Activated T-cell treated with anti-CD3 and anti-CD28 coated beads, Interleukin-2, amount 50 U/mL, for 72 hours (primary cell): ENCODE measurements at regions not wholly inside any gene's neighbourhood (a gene's known extent, or its start where the extent isn't known, plus 50 kb on each side); places are given as distances from the start of the nearest gene placed in this dataset.

Experiments
- ATAC-seq, 2 donors: fragments of 150-1000 bp; cut with Tn5 transposase; replicated peaks in 1 of 2; 2 replicates each; pipeline ENCODE4 v1.10.0; 2021; ENCODE audit warnings: moderate library complexity in 2 of 2, mild to moderate bottlenecking in 1 of 2
- DNase-seq, 2 donors: peaks; one replicate each; pipeline ENCODE4 v3.0.0; 2021 to 2022; ENCODE audit warnings: mixed read lengths in 1 of 2
- H3K27ac Mint-ChIP-seq: one replicate; pipeline ENCODE4 v1.8.0; 2022; ENCODE audit warnings: mild to moderate bottlenecking, moderate library complexity, mixed read lengths
- H3K27me3 Mint-ChIP-seq: one replicate; pipeline ENCODE4 v1.8.0; 2022; ENCODE audit warnings: low read depth, mixed read lengths
- H3K36me3 Mint-ChIP-seq, 2 donors: one replicate each; pipeline ENCODE4 v1.8.0; 2022; ENCODE audit warnings: mixed read lengths in 2 of 2, mild to moderate bottlenecking in 1 of 2; ENCODE audit not compliant: insufficient read depth in 2 of 2
- H3K4me1 Mint-ChIP-seq: one replicate; pipeline ENCODE4 v1.8.0; 2022; ENCODE audit warnings: low read depth, mixed read lengths
- H3K4me3 Mint-ChIP-seq, 2 donors: one replicate each; pipeline ENCODE4 v1.8.0; 2022; ENCODE audit warnings: mild to moderate bottlenecking in 2 of 2, mixed read lengths in 2 of 2, moderate library complexity in 2 of 2
- H3K9me3 Mint-ChIP-seq, 2 donors: one replicate each; pipeline ENCODE4 v1.8.0; 2022; ENCODE audit warnings: mixed read lengths in 2 of 2

DNA sequence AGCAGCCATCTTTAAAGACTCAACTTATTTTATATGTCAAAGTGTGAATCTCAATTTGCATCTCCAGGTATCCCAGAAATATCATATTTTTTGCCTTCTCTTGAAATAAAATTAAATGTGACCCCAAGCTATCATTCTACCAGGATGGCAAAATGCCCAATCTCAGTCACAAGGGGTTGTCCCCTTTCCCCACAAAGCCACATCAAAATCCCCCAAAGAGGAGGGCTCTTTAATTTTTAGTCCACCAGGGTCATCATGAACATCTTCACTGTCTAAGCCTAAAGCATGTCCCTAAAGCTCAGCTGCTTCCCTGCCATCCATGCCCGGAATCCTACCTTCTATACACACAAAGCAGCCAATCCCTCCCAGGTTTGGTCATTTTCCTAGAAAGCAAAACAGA lies 670.5 kb upstream of the KLF4 start:
- H3K9me3 Mint-ChIP-seq = peaks cover 5 to 9% of the 10 kb centered on the region in 2 donors
- ATAC-seq = no peak
- peaks cover 0 to 1% of the 10 kb centered on the region in 2 donors for H3K36me3 Mint-ChIP-seq

GRCh38 chr9:108158236-108158995 lies 668.8 kb upstream of the KLF4 start:
- ATAC-seq = no peak
- Mint-ChIP-seq H3K4me3 (no peak overlapping the region), H3K27ac (no peak overlapping the region)

More for the DNA sequence above, 670.5 kb upstream of the KLF4 start:
- DNase-seq = no peak
- Mint-ChIP-seq H3K27me3 (no peaks in the 10 kb centered on the region), H3K4me1 (no peaks in the 10 kb centered on the region), H3K27ac (no peak overlapping the region), H3K4me3 (no peak overlapping the region)

GRCh38 chr9:108156270-108156998 lies 666.9 kb upstream of the KLF4 start:
- no peak overlapping the region for H3K4me3 Mint-ChIP-seq
- ATAC-seq (no peak), DNase-seq (no peak)
- H3K36me3 Mint-ChIP-seq = no peaks in the 10 kb centered on the region
- peaks cover 2 to 4% of the 10 kb centered on the region in 2 donors for H3K9me3 Mint-ChIP-seq
- no peaks in the 10 kb centered on the region for H3K27me3 Mint-ChIP-seq
- no peaks in the 10 kb centered on the region for H3K4me1 Mint-ChIP-seq
- H3K27ac Mint-ChIP-seq = no peak overlapping the region

More at GRCh38 chr9:108158236-108158995, 668.8 kb upstream of the KLF4 start:
- Mint-ChIP-seq H3K27me3 (no peaks in the 10 kb centered on the region), H3K4me1 (no peaks in the 10 kb centered on the region), H3K9me3 (peaks cover 3% of the 10 kb centered on the region in 2 donors), H3K36me3 (no peaks in the 10 kb centered on the region)
- DNase-seq = no peak

GRCh38 chr9:108153416-108153815 lies 663.8 kb upstream of the KLF4 start:
- Mint-ChIP-seq H3K36me3 (no peaks in the 10 kb centered on the region), H3K4me3 (no peak overlapping the region), H3K27me3 (no peaks in the 10 kb centered on the region), H3K4me1 (no peaks in the 10 kb centered on the region), H3K9me3 (peaks cover 2 to 3% of the 10 kb centered on the region in 2 donors), H3K27ac (no peak overlapping the region)
- ATAC-seq = no peak
- no peak for DNase-seq

GRCh38 chr9:108150736-108151586 lies 661.4 kb upstream of the KLF4 start:
- ATAC-seq (no peak), DNase-seq (no peak)
- H3K36me3 Mint-ChIP-seq = no peaks in the 10 kb centered on the region
- no peaks in the 10 kb centered on the region for H3K4me1 Mint-ChIP-seq
- H3K4me3 Mint-ChIP-seq = no peak overlapping the region
- H3K9me3 Mint-ChIP-seq = peaks cover 4 to 8% of the 10 kb centered on the region in 2 donors
- H3K27me3 Mint-ChIP-seq = no peaks in the 10 kb centered on the region
- no peak overlapping the region for H3K27ac Mint-ChIP-seq

- ATAC-seq = no peak
- Mint-ChIP-seq H3K4me3 (no peak overlapping the region), H3K36me3 (no peaks in the 10 kb centered on the region), H3K27me3 (no peaks in the 10 kb centered on the region), H3K27ac (no peak overlapping the region), H3K9me3 (peaks cover 8 to 9% of the 10 kb centered on the region in 2 donors), H3K4me1 (no peaks in the 10 kb centered on the region)
- no peak for DNase-seq
Measured at GRCh38 chr9:108149326-108149725, 659.8 kb upstream of the KLF4 start.

DNA sequence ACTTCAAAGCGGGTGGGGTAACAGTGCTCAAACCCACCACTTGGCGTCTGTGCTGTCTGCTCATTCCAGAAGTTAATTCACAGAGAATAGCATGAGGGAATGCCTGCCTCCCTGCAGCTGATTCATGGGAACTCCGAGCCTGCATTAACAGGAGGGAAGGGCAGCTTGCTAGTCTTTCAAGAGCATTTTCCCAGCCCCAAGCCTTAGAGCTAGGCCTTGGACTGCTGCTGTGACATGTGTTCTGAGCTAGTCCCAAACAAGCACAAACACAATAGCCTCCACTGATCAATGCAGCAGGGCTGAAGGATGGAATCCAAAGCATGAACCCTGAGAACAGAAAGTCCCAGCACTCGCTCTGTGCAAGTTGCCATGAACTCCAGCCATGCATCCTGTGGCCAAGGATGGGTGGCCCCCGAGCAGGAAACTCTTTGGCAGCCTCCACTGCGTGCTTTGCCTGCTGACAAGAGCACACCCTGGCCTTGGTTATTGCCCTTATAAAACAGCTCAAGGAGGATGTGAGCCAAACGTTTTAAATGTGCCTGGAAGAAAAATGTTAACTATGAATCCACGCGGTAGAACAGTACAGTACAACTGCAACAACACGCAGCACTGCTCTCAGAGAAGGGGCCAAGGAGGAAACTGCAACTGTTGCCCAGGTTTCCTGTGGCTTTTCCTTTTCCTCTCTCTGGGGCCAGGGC lies 653.1 kb upstream of the KLF4 start:
- Mint-ChIP-seq H3K27ac (no peak overlapping the region), H3K9me3 (peaks cover 8 to 10% of the 10 kb centered on the region in 2 donors), H3K36me3 (no peaks in the 10 kb centered on the region), H3K4me1 (no peaks in the 10 kb centered on the region), H3K27me3 (no peaks in the 10 kb centered on the region), H3K4me3 (no peak overlapping the region)
- ATAC-seq = no peak
- DNase-seq = no peak

- Mint-ChIP-seq H3K4me1 (no peaks in the 10 kb centered on the region), H3K27me3 (no peaks in the 10 kb centered on the region)
- no peak for ATAC-seq
Measured at GRCh38 chr9:108142142-108142503, 652.6 kb upstream of the KLF4 start.

DNA sequence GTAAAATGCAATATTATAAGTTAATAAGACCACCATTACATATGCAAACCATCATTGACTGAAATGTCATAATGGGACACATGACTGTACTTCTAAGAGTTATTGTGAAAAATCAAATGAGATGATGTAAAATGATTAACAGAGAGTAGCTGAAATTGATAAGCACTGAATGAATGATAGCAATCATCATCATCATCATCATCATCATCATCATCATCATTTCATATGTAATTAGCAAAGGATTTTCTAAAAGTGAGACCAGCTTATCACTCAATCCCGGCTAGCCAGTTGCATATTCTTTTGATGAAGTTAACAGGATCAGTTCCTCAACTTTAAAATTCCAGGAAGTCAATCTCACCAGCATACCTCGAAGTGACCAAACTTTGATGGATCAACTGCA lies 650.3 kb upstream of the KLF4 start:
- DNase-seq (no peak), ATAC-seq (no peak)
- no peaks in the 10 kb centered on the region for H3K36me3 Mint-ChIP-seq
- H3K4me3 Mint-ChIP-seq = no peak overlapping the region
- peaks cover 2 to 7% of the 10 kb centered on the region in 2 donors for H3K9me3 Mint-ChIP-seq
- H3K27me3 Mint-ChIP-seq = no peaks in the 10 kb centered on the region
- H3K4me1 Mint-ChIP-seq = no peaks in the 10 kb centered on the region
- H3K27ac Mint-ChIP-seq = no peak overlapping the region

More at GRCh38 chr9:108142142-108142503, 652.6 kb upstream of the KLF4 start:
- Mint-ChIP-seq H3K27ac (no peak overlapping the region), H3K9me3 (peaks cover 5 to 6% of the 10 kb centered on the region in 2 donors), H3K4me3 (no peak overlapping the region), H3K36me3 (no peaks in the 10 kb centered on the region)
- DNase-seq = no peak

DNA sequence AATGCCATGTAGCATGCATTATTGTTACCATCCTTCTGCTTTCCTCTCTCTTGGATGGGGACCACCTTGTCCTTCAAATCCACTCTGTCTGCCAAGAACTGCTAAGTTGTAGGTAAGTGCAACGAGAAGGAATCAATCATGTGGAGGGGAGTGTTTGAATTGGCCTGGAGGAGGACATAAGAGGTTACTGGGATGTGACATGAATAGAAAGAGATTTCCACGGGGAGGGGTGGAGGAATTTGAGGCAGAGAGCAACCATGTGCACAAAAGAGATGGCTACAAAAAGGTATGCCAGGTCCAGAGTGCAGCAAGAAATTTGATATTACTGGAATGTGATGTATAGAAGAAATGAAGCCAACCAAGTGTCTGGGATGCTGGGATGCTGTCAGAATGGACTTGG lies 648.9 kb upstream of the KLF4 start:
- no peaks in the 10 kb centered on the region for H3K4me1 Mint-ChIP-seq
- H3K27me3 Mint-ChIP-seq = no peaks in the 10 kb centered on the region
- no peak overlapping the region for H3K27ac Mint-ChIP-seq
- no peak for ATAC-seq
- H3K9me3 Mint-ChIP-seq = peaks cover 3 to 7% of the 10 kb centered on the region in 2 donors
- H3K36me3 Mint-ChIP-seq = no peaks in the 10 kb centered on the region
- no peak overlapping the region for H3K4me3 Mint-ChIP-seq
- DNase-seq = no peak

GRCh38 chr9:108136656-108137055 lies 647.1 kb upstream of the KLF4 start:
- Mint-ChIP-seq H3K36me3 (no peaks in the 10 kb centered on the region), H3K27ac (no peak overlapping the region), H3K27me3 (no peaks in the 10 kb centered on the region), H3K9me3 (peaks cover 3 to 7% of the 10 kb centered on the region in 2 donors), H3K4me1 (no peaks in the 10 kb centered on the region), H3K4me3 (no peak overlapping the region)
- DNase-seq (no peak), ATAC-seq (no peak)

GRCh38 chr9:108134486-108135128 lies 645.0 kb upstream of the KLF4 start:
- no peak for ATAC-seq
- no peaks in the 10 kb centered on the region for H3K27me3 Mint-ChIP-seq
- no peak for DNase-seq
- H3K27ac Mint-ChIP-seq = no peak overlapping the region
- no peaks in the 10 kb centered on the region for H3K4me1 Mint-ChIP-seq
- peaks cover 3 to 5% of the 10 kb centered on the region in 2 donors for H3K9me3 Mint-ChIP-seq
- H3K36me3 Mint-ChIP-seq = no peaks in the 10 kb centered on the region
- no peak overlapping the region for H3K4me3 Mint-ChIP-seq
